ENCODE measurements at regions not wholly inside any gene's neighbourhood (a gene's known extent, or its start where the extent isn't known, plus 50 kb on each side); places are given as distances from the start of the nearest gene placed in this dataset.
"Not testable (repeated sequence)": the region's sequence is repeated elsewhere in the genome, so short reads cannot be mapped to it uniquely, and the experiment has no call there.

GRCh38 chr10:31686599-31686998 is 242.0 kb downstream of the ARHGAP12 start:
- DNase-seq (ENCODE audit: low read depth, low spot score) = no peak

GRCh38 chr10:31683682-31684081 is 244.9 kb downstream of the ARHGAP12 start:
- DNase-seq (ENCODE audit: low read depth, low spot score) = no peak

GRCh38 chr10:31679936-31680335 is 248.7 kb downstream of the ARHGAP12 start:
- no peak for DNase-seq (ENCODE audit: low read depth, low spot score)

- no peak for DNase-seq (ENCODE audit: low read depth, low spot score)
Measured at GRCh38 chr10:31678575-31679516, 249.8 kb downstream of the ARHGAP12 start.

GRCh38 chr10:31678139-31678536 is 250.5 kb downstream of the ARHGAP12 start:
- DNase-seq (ENCODE audit: low read depth, low spot score) = no peak

- DNase-seq (ENCODE audit: low read depth, low spot score) = no peak
Measured at GRCh38 chr10:31677195-31678138, 251.2 kb downstream of the ARHGAP12 start.

- DNase-seq (ENCODE audit: low read depth, low spot score) = no peak
Measured at GRCh38 chr10:31675726-31676125, 252.9 kb downstream of the ARHGAP12 start.

GRCh38 chr10:31669357-31669756 is 259.3 kb downstream of the ARHGAP12 start:
- no peak for DNase-seq (ENCODE audit: low read depth, low spot score)

GRCh38 chr10:31668326-31668725 is 260.3 kb downstream of the ARHGAP12 start:
- no peak for DNase-seq (ENCODE audit: low read depth, low spot score)

- not testable (repeated sequence) for DNase-seq (ENCODE audit: low read depth, low spot score)
Measured at GRCh38 chr10:31665764-31666279, 262.8 kb downstream of the ARHGAP12 start.

GRCh38 chr10:31664803-31665202 is 263.8 kb downstream of the ARHGAP12 start:
- DNase-seq (ENCODE audit: low read depth, low spot score) = no peak

GRCh38 chr10:31664071-31664470 is 264.6 kb downstream of the ARHGAP12 start:
- not testable (repeated sequence) for DNase-seq (ENCODE audit: low read depth, low spot score)

GRCh38 chr10:31660300-31660699 is 268.3 kb downstream of the ARHGAP12 start:
- no peak for DNase-seq (ENCODE audit: low read depth, low spot score)

- no peak for DNase-seq (ENCODE audit: low read depth, low spot score)
Measured at GRCh38 chr10:31659665-31660064, 269.0 kb downstream of the ARHGAP12 start.

GRCh38 chr10:31657434-31657872 is 271.2 kb downstream of the ARHGAP12 start:
- no peak for DNase-seq (ENCODE audit: low read depth, low spot score)

- no peak for DNase-seq (ENCODE audit: low read depth, low spot score)
Measured at GRCh38 chr10:31656851-31657433, 271.7 kb downstream of the ARHGAP12 start.

- DNase-seq (ENCODE audit: low read depth, low spot score) = no peak
Measured at GRCh38 chr10:31652038-31652437, 276.6 kb downstream of the ARHGAP12 start.

GRCh38 chr10:31650010-31650409 is 278.6 kb downstream of the ARHGAP12 start:
- DNase-seq (ENCODE audit: low read depth, low spot score) = no peak

- DNase-seq (ENCODE audit: low read depth, low spot score) = no peak
Measured at GRCh38 chr10:31648966-31649365, 279.7 kb downstream of the ARHGAP12 start.

GRCh38 chr10:31647861-31648260 is 280.8 kb downstream of the ARHGAP12 start:
- no peak for DNase-seq (ENCODE audit: low read depth, low spot score)

GRCh38 chr10:31646519-31646918 is 282.1 kb downstream of the ARHGAP12 start:
- no peak for DNase-seq (ENCODE audit: low read depth, low spot score)

- no peak for DNase-seq (ENCODE audit: low read depth, low spot score)
Measured at GRCh38 chr10:31645786-31646185, 282.8 kb downstream of the ARHGAP12 start.
